Chondrocyte (in vitro differentiated cells): ENCODE measurements at regions not wholly inside any gene's neighbourhood (a gene's known extent, or its start where the extent isn't known, plus 50 kb on each side); places are given as distances from the start of the nearest gene placed in this dataset.

Experiments
- DNase-seq: peaks from one replicate; pipeline ENCODE4 v3.0.0; 2021; ENCODE audit warnings: mixed read lengths, low spot score
- H3K27ac Mint-ChIP-seq: one replicate; pipeline ENCODE4 v1.8.0; 2021; ENCODE audit warnings: mild to moderate bottlenecking, moderate library complexity, mixed read lengths; ENCODE audit not compliant: unreplicated experiment
- H3K27me3 Mint-ChIP-seq: 2 replicates; pipeline ENCODE4 v1.8.0; 2021; ENCODE audit warnings: low read depth, mixed read lengths
- H3K36me3 Mint-ChIP-seq: 2 replicates; pipeline ENCODE4 v1.8.0; 2021; ENCODE audit warnings: low read depth, mixed read lengths
- H3K4me1 Mint-ChIP-seq: 2 replicates; pipeline ENCODE4 v1.8.0; 2021; ENCODE audit warnings: low read depth, mild to moderate bottlenecking, mixed read lengths
- H3K4me3 Mint-ChIP-seq: one replicate; pipeline ENCODE4 v1.8.0; 2021; ENCODE audit warnings: mild to moderate bottlenecking, moderate library complexity, mixed read lengths; ENCODE audit not compliant: unreplicated experiment
- H3K9me3 Mint-ChIP-seq: 2 replicates; pipeline ENCODE4 v1.8.0; 2021; ENCODE audit warnings: low read depth, mixed read lengths
- TF ChIP-seq, protein P1 (sequence below): fragments of 200-600 bp; sonication (generic); IDR thresholded peaks from 2 replicates; pipeline ENCODE4 v1.5.0; 2021; ENCODE audit warnings: antibody characterized with exemption, mild to moderate bottlenecking, moderate library complexity

DNA sequence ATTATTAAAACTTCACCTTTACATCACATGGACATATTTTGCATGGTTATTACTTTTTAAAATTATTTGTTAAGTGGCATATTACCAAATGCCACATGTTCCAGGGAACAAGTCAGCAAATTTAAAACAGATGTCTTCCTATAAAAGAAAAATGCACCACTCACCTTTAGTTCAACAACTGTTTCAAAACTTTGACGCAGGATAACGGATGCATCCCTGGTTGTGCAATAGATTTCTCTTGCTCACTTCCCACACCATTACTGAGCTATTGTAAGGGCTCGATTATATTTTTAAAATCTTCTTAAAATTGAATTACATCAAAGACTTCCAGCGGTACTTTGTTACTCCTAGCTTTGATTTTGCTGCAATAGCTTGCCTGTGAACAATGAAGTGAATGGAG, 93.0 kb upstream of the ARHGAP24 start:
- no peak for DNase-seq
- TF ChIP-seq, protein P1, sequence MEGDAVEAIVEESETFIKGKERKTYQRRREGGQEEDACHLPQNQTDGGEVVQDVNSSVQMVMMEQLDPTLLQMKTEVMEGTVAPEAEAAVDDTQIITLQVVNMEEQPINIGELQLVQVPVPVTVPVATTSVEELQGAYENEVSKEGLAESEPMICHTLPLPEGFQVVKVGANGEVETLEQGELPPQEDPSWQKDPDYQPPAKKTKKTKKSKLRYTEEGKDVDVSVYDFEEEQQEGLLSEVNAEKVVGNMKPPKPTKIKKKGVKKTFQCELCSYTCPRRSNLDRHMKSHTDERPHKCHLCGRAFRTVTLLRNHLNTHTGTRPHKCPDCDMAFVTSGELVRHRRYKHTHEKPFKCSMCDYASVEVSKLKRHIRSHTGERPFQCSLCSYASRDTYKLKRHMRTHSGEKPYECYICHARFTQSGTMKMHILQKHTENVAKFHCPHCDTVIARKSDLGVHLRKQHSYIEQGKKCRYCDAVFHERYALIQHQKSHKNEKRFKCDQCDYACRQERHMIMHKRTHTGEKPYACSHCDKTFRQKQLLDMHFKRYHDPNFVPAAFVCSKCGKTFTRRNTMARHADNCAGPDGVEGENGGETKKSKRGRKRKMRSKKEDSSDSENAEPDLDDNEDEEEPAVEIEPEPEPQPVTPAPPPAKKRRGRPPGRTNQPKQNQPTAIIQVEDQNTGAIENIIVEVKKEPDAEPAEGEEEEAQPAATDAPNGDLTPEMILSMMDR: no peak
- peaks cover 5% of the 10 kb centered on the region for H3K9me3 Mint-ChIP-seq
- peaks cover 2% of the 10 kb centered on the region for H3K27me3 Mint-ChIP-seq
- no peaks in the 10 kb centered on the region for H3K4me1 Mint-ChIP-seq
- H3K27ac Mint-ChIP-seq: no peak overlapping the region
- H3K4me3 Mint-ChIP-seq: no peak overlapping the region
- H3K36me3 Mint-ChIP-seq: no peaks in the 10 kb centered on the region

DNA sequence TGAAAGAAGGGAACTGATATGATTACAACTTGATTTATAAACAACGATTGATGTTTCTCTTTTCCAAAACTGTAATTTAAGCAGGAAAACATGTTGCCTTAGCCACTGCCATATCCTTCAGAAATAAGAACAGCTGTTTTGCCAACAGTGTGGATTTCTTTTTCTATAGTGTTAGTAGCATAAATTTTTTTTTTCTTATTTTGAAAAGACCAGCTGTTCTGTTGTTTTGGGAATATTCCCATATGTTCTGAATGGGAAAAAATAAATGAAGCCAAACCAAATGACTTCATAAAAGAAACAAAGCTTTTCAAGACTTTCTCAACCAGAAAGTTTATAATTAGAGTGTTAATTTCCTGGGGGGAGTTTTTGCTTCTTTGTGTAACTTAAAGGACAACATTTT, 83.9 kb upstream of the ARHGAP24 start:
- no peak overlapping the region for H3K27ac Mint-ChIP-seq
- no peak for DNase-seq
- no peaks in the 10 kb centered on the region for H3K27me3 Mint-ChIP-seq
- H3K9me3 Mint-ChIP-seq: peaks cover 9% of the 10 kb centered on the region
- TF ChIP-seq, protein P1: no peak
- no peak overlapping the region for H3K4me3 Mint-ChIP-seq
- peaks cover 7% of the 10 kb centered on the region for H3K4me1 Mint-ChIP-seq
- H3K36me3 Mint-ChIP-seq: no peaks in the 10 kb centered on the region

DNA sequence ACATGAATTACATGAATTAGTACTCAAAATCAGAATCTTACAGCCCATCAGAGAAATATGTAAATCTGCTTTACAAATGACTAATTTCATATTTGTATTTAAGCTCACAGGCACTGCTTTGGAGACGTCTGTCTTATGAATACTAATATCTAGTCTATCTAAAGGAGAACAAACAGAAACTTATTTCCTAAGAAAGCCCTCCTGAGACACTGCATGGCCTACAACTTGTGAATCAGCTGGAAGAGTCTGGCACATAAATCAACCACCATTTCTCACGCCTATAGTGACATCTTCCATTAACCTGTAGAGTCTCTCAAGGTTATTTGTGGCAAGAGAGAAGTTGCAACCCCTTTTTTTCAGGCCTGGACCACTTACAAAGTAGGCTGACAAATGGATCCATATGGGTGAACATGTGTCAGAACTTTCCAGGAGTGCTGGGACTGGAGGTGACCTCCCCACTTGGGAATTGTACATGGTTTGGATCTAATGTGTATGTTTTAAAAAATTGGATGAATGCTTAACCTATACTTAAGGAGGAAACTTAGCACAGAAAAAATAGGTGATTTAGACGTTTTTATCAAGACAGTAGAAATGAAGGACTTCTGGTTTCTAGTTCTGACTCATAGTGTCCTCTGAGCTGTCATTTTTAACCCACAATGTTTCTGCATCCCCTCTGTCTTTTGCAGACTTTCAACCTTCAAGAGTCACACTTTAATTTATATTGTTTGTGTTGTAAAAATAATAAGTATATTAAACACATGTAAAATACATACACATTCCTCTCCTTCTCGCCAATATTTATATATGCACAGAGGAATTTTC, 83.2 kb upstream of the ARHGAP24 start:
- Mint-ChIP-seq H3K36me3 (no peaks in the 10 kb centered on the region), H3K9me3 (peaks cover 8% of the 10 kb centered on the region), H3K4me3 (no peak overlapping the region), H3K27ac (no peak overlapping the region), H3K4me1 (peaks cover 7% of the 10 kb centered on the region), H3K27me3 (no peaks in the 10 kb centered on the region)
- no peak for DNase-seq
- TF ChIP-seq, protein P1: no peak

DNA sequence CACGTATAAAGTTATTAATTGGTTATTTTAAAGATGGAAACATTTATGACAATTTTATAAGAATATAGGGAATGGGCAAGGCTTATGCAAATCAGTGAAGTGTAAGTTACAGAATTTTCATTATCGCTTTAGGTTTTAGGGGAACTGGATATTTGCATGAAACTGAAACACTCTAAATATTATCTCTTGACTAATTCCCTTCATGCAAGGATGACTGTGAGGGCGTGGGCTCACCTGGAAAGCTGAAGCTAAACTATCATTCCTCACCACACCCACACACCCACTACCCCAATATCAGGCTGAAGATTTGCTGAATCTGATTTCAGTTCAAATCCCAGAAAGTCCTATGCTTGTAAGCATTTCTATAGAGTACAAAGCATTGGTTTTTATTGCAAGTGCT, 81.7 kb upstream of the ARHGAP24 start:
- Mint-ChIP-seq H3K27ac (no peak overlapping the region), H3K4me3 (no peak overlapping the region)
- TF ChIP-seq, protein P1: no peak

DNA sequence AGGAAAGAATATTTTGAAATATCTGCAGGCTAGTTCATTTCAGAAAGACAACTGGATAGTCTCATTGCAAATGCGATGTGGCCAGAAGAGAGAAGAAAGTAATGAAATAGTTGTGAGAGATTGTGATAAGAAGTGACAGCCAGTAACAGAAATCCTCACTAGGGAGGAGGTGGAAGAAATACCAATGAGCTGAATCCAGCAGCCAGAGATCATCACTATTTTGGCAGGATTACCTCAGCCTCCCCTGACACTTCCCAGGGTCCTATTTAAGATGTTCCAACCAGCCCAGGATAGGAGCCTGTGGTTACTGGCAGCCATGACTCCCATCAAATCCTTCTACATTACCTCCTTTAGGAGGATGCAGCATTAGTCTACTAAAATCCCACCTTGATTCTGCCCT, 76.7 kb upstream of the ARHGAP24 start:
- DNase-seq: no peak
- Mint-ChIP-seq H3K4me3 (no peak overlapping the region), H3K9me3 (peaks cover 6% of the 10 kb centered on the region), H3K36me3 (no peaks in the 10 kb centered on the region), H3K27me3 (no peaks in the 10 kb centered on the region), H3K4me1 (peaks cover 4% of the 10 kb centered on the region), H3K27ac (no peak overlapping the region)
- TF ChIP-seq, protein P1: no peak

More for the DNA sequence above, 81.7 kb upstream of the ARHGAP24 start:
- no peaks in the 10 kb centered on the region for H3K27me3 Mint-ChIP-seq
- H3K36me3 Mint-ChIP-seq: no peaks in the 10 kb centered on the region
- H3K9me3 Mint-ChIP-seq: peaks cover 6% of the 10 kb centered on the region
- peaks cover 9% of the 10 kb centered on the region for H3K4me1 Mint-ChIP-seq
- no peak for DNase-seq
